ENCODE measurements at regions not wholly inside any gene's neighbourhood (a gene's known extent, or its start where the extent isn't known, plus 50 kb on each side); places are given as distances from the start of the nearest gene placed in this dataset.

DNA sequence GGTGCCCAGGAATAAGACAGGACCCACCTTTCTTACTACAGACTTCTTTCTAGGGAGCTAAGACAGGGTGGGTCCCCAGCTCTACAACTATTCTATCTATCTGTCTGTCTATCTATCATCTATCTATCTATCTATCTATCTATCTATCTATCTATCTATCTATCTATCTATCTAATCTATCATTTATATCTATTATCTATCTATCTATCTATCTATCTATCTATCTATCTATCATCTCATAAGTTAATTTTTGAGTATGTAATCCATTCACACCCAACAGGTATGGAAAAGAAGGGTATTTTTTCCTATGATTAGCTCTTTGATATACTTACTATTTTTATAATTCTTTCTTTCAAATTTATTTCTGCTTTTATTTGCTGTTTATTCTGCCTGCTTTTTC lies 55.9 kb downstream of the BAMBI start:
- Histone ChIP-seq H3K36me3 (replicated peaks; ENCODE audit: insufficient read depth, low read length) (no peaks in the 10 kb centered on the region), H2AFZ (ENCODE audit: low read length) (no peak overlapping the region), H3K4me3 (ENCODE audit: low read length) (no peak overlapping the region), H3K9me3 (replicated peaks; ENCODE audit: insufficient read depth, low read length) (no peaks in the 10 kb centered on the region), H3K27ac (ENCODE audit: low read length) (no peak overlapping the region), H3K27me3 (replicated peaks; ENCODE audit: insufficient read depth, low read length) (no peaks in the 10 kb centered on the region), H4K20me1 (ENCODE audit: insufficient read depth, low read length) (no peaks in the 10 kb centered on the region), H3K4me2 (ENCODE audit: low read depth, low read length) (no peak overlapping the region), H3K79me2 (ENCODE audit: low read length) (no peaks in the 10 kb centered on the region), H3K9ac (ENCODE audit: low read length) (no peak overlapping the region), H3F3A (ENCODE audit: insufficient read depth, low read length) (no peaks in the 10 kb centered on the region), H3K4me1 (ENCODE audit: low read length) (no peaks in the 10 kb centered on the region), H3K9me2 (replicated peaks; ENCODE audit: insufficient read depth, low read length) (no peaks in the 10 kb centered on the region)
- no peak for DNase-seq
- TF ChIP-seq, protein P1, sequence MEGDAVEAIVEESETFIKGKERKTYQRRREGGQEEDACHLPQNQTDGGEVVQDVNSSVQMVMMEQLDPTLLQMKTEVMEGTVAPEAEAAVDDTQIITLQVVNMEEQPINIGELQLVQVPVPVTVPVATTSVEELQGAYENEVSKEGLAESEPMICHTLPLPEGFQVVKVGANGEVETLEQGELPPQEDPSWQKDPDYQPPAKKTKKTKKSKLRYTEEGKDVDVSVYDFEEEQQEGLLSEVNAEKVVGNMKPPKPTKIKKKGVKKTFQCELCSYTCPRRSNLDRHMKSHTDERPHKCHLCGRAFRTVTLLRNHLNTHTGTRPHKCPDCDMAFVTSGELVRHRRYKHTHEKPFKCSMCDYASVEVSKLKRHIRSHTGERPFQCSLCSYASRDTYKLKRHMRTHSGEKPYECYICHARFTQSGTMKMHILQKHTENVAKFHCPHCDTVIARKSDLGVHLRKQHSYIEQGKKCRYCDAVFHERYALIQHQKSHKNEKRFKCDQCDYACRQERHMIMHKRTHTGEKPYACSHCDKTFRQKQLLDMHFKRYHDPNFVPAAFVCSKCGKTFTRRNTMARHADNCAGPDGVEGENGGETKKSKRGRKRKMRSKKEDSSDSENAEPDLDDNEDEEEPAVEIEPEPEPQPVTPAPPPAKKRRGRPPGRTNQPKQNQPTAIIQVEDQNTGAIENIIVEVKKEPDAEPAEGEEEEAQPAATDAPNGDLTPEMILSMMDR (IDR thresholded peaks at IDR 0.05; ENCODE audit: low read length), result no peak
- TF ChIP-seq EZH2phosphoT487 (IDR thresholded peaks at IDR 0.05; ENCODE audit: low read length) (no peak), EZH2 (optimal IDR thresholded peaks at IDR 0.05; ENCODE audit: low read depth, low read length) (no peak)

DNA sequence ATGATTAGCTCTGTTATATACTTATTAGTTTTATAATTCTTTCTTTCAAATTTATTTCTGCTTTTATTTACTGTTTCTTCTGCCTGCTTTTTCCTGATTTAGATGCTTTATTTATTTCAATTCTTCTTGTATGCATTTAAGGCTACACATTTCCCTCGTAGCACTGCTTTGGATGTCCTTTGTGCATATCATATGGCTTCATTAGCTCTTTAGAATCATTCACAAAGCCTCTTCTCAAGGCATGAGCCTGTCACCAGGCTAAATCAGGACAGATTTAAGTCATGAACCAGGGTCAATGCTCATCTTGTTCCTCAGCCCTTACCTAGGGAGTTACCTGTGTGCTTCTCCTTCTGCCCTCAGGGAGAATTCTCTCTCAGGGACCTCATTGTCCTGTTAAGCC lies 56.3 kb downstream of the BAMBI start:
- Histone ChIP-seq H4K20me1 (ENCODE audit: insufficient read depth, low read length) (no peaks in the 10 kb centered on the region), H3K9me3 (replicated peaks; ENCODE audit: insufficient read depth, low read length) (no peaks in the 10 kb centered on the region), H3K36me3 (replicated peaks; ENCODE audit: insufficient read depth, low read length) (no peaks in the 10 kb centered on the region), H3F3A (ENCODE audit: insufficient read depth, low read length) (no peaks in the 10 kb centered on the region), H3K9me2 (replicated peaks; ENCODE audit: insufficient read depth, low read length) (no peaks in the 10 kb centered on the region), H2AFZ (ENCODE audit: low read length) (no peak overlapping the region), H3K4me2 (ENCODE audit: low read depth, low read length) (no peak overlapping the region), H3K27me3 (replicated peaks; ENCODE audit: insufficient read depth, low read length) (no peaks in the 10 kb centered on the region), H3K27ac (ENCODE audit: low read length) (no peak overlapping the region), H3K4me1 (ENCODE audit: low read length) (no peaks in the 10 kb centered on the region), H3K9ac (ENCODE audit: low read length) (no peak overlapping the region), H3K4me3 (ENCODE audit: low read length) (no peak overlapping the region), H3K79me2 (ENCODE audit: low read length) (no peaks in the 10 kb centered on the region)
- TF ChIP-seq, protein P1 (IDR thresholded peaks at IDR 0.05; ENCODE audit: low read length), result no peak
- TF ChIP-seq EZH2 (optimal IDR thresholded peaks at IDR 0.05; ENCODE audit: low read depth, low read length) (no peak), EZH2phosphoT487 (IDR thresholded peaks at IDR 0.05; ENCODE audit: low read length) (no peak)
- DNase-seq, result no peak

- no peak for DNase-seq
- no peak overlapping the region for H3K27ac ChIP-seq (ENCODE audit: low read length)
- H2AFZ ChIP-seq (ENCODE audit: low read length), result no peak overlapping the region
- H3K4me1 ChIP-seq (ENCODE audit: low read length), result no peaks in the 10 kb centered on the region
- H3K4me2 ChIP-seq (ENCODE audit: low read depth, low read length), result no peak overlapping the region
- H3K79me2 ChIP-seq (ENCODE audit: low read length), result no peaks in the 10 kb centered on the region
- H3K36me3 ChIP-seq (replicated peaks; ENCODE audit: insufficient read depth, low read length), result no peaks in the 10 kb centered on the region
- no peaks in the 10 kb centered on the region for H3K27me3 ChIP-seq (replicated peaks; ENCODE audit: insufficient read depth, low read length)
- H3K9me3 ChIP-seq (replicated peaks; ENCODE audit: insufficient read depth, low read length), result no peaks in the 10 kb centered on the region
- no peaks in the 10 kb centered on the region for H3F3A ChIP-seq (ENCODE audit: insufficient read depth, low read length)
- TF ChIP-seq, protein P1 (IDR thresholded peaks at IDR 0.05; ENCODE audit: low read length), result no peak
- no peaks in the 10 kb centered on the region for H4K20me1 ChIP-seq (ENCODE audit: insufficient read depth, low read length)
- no peak overlapping the region for H3K9ac ChIP-seq (ENCODE audit: low read length)
- H3K4me3 ChIP-seq (ENCODE audit: low read length), result no peak overlapping the region
- no peaks in the 10 kb centered on the region for H3K9me2 ChIP-seq (replicated peaks; ENCODE audit: insufficient read depth, low read length)
Measured at GRCh38 chr10:28734938-28735759, 57.8 kb downstream of the BAMBI start.
